SU-DHL-6 (cell line): ENCODE measurements at regions not wholly inside any gene's neighbourhood (a gene's known extent, or its start where the extent isn't known, plus 50 kb on each side); places are given as distances from the start of the nearest gene placed in this dataset.

Experiments used
- H2AFZ ChIP-seq: fragments of 200-600 bp; sonication (generic); 2 replicates; pipeline ENCODE4 v1.6.1; 2014; ENCODE audit warnings: low read depth, mild to moderate bottlenecking, moderate library complexity, mixed read lengths, antibody characterized with exemption, low read length; ENCODE audit not compliant: severe bottlenecking
- H3F3A ChIP-seq: fragments of 200-600 bp; shearing (Covaris generic); 2 replicates; pipeline ENCODE4 v1.6.0; 2016; ENCODE audit warnings: antibody characterized with exemption, mild to moderate bottlenecking; ENCODE audit not compliant: insufficient read depth
- H3K27ac ChIP-seq: fragments of 200-600 bp; sonication (generic); 2 replicates; pipeline ENCODE4 v1.5.1; 2016; ENCODE audit warnings: low read depth, mild to moderate bottlenecking, low read length, moderate library complexity, mixed read lengths
- H3K27me3 ChIP-seq: fragments of 200-600 bp; sonication (generic), shearing (Covaris generic); 2 replicates; pipeline ENCODE4 v1.6.0; 2014; ENCODE audit warnings: mild to moderate bottlenecking, low read length
- H3K36me3 ChIP-seq: fragments of 200-600 bp; sonication (generic); 2 replicates; pipeline ENCODE4 v1.6.1; 2014; ENCODE audit warnings: mild to moderate bottlenecking, low read length, mixed read lengths
- H3K4me2 ChIP-seq: fragments of 300-600, 200-600 bp; shearing (Covaris generic), sonication (generic); 2 replicates; pipeline ENCODE4 v1.6.0; 2014; ENCODE audit warnings: low read length, low read depth, mild to moderate bottlenecking; ENCODE audit not compliant: poor library complexity, severe bottlenecking
- H3K4me3 ChIP-seq: fragments of 200-600 bp; sonication (generic); 2 replicates; pipeline ENCODE4 v1.5.1; 2014; ENCODE audit warnings: antibody characterized with exemption, low read length, mild to moderate bottlenecking, mixed read lengths; ENCODE audit not compliant: insufficient read depth, poor library complexity, severe bottlenecking
- H3K79me2 ChIP-seq: fragments of 200-600 bp; sonication (generic); 2 replicates; pipeline ENCODE4 v1.6.1; 2014; ENCODE audit warnings: mild to moderate bottlenecking, low read length, moderate library complexity; ENCODE audit not compliant: insufficient read depth
- H3K9ac ChIP-seq: fragments of 200-600 bp; sonication (generic); 2 replicates; pipeline ENCODE4 v1.7.0; 2014; ENCODE audit warnings: mild to moderate bottlenecking, low read length
- H3K9me2 ChIP-seq: fragments of 200-600 bp; sonication (generic); replicated peaks from 2 replicates; pipeline ENCODE4 v1.6.1; 2014; ENCODE audit warnings: low read length; ENCODE audit not compliant: insufficient read depth
- H3K9me3 ChIP-seq: fragments of 200-600 bp; sonication (generic); 2 replicates; pipeline ENCODE4 v1.6.1; 2014; ENCODE audit warnings: low read length, mixed read lengths; ENCODE audit not compliant: insufficient read depth
- H4K20me1 ChIP-seq: fragments of 200-600 bp; sonication (generic); 2 replicates; pipeline ENCODE4 v1.6.1; 2014; ENCODE audit warnings: low read depth, mild to moderate bottlenecking, antibody characterized with exemption, low read length, moderate library complexity, mixed read lengths
- CTCF ChIP-seq: fragments of 200-600 bp; sonication (generic); IDR thresholded peaks from one replicate; pipeline ENCODE4 v1.5.1; 2017; ENCODE audit warnings: antibody characterized with exemption, mild to moderate bottlenecking, low read length, moderate library complexity; ENCODE audit not compliant: insufficient read depth, poor library complexity, severe bottlenecking
- EZH2phosphoT487 ChIP-seq: fragments of 200-600 bp; sonication (generic), shearing (Covaris generic); conservative IDR thresholded peaks from 2 replicates; pipeline ENCODE4 v1.6.1; 2018; ENCODE audit warnings: mild to moderate bottlenecking, antibody characterized with exemption, low read length, moderate library complexity, mixed read lengths

GRCh38 chr5:74275171-74275992 lies 365.1 kb downstream of the ENC1 start:
- no peaks in the 10 kb centered on the region for H3K9me3 ChIP-seq
- no peak overlapping the region for H2AFZ ChIP-seq
- no peaks in the 10 kb centered on the region for H3K9me2 ChIP-seq
- H3K9ac ChIP-seq, result no peak overlapping the region
- no peaks in the 10 kb centered on the region for H4K20me1 ChIP-seq
- H3F3A ChIP-seq, result no peaks in the 10 kb centered on the region
- no peak overlapping the region for H3K27ac ChIP-seq
- no peak overlapping the region for H3K4me2 ChIP-seq
- H3K4me3 ChIP-seq, result no peak overlapping the region
- no peak for TF ChIP-seq EZH2phosphoT487
- TF ChIP-seq CTCF, result no peak
- no peaks in the 10 kb centered on the region for H3K79me2 ChIP-seq
- H3K27me3 ChIP-seq, result no peaks in the 10 kb centered on the region
- no peaks in the 10 kb centered on the region for H3K36me3 ChIP-seq

- H3K27me3 ChIP-seq, result no peaks in the 10 kb centered on the region
- no peak overlapping the region for H3K27ac ChIP-seq
- no peak overlapping the region for H2AFZ ChIP-seq
- H3K9ac ChIP-seq, result no peak overlapping the region
- H3K79me2 ChIP-seq, result no peaks in the 10 kb centered on the region
- H3K9me2 ChIP-seq, result no peaks in the 10 kb centered on the region
- no peak overlapping the region for H3K4me2 ChIP-seq
- no peaks in the 10 kb centered on the region for H3K9me3 ChIP-seq
- H3K4me3 ChIP-seq, result no peak overlapping the region
- no peaks in the 10 kb centered on the region for H3K36me3 ChIP-seq
- H3F3A ChIP-seq, result no peaks in the 10 kb centered on the region
- no peaks in the 10 kb centered on the region for H4K20me1 ChIP-seq
- TF ChIP-seq CTCF (no peak), EZH2phosphoT487 (no peak)
These were observed 366.2 kb downstream of the ENC1 start for GRCh38 chr5:74274326-74274725.

- Histone ChIP-seq H3K27ac (no peak overlapping the region), H3K9ac (no peak overlapping the region), H2AFZ (no peak overlapping the region), H3K27me3 (no peaks in the 10 kb centered on the region), H3K4me3 (no peak overlapping the region), H3F3A (no peaks in the 10 kb centered on the region), H3K9me3 (no peaks in the 10 kb centered on the region), H3K4me2 (no peak overlapping the region), H3K79me2 (no peaks in the 10 kb centered on the region), H3K9me2 (no peaks in the 10 kb centered on the region), H3K36me3 (no peaks in the 10 kb centered on the region), H4K20me1 (no peaks in the 10 kb centered on the region)
- TF ChIP-seq EZH2phosphoT487 (no peak), CTCF (no peak)
These were observed 367.6 kb downstream of the ENC1 start for GRCh38 chr5:74272831-74273451.
